ENCODE measurements at regions not wholly inside any gene's neighbourhood (a gene's known extent, or its start where the extent isn't known, plus 50 kb on each side); places are given as distances from the start of the nearest gene placed in this dataset.
"Not testable (repeated sequence)": the region's sequence is repeated elsewhere in the genome, so short reads cannot be mapped to it uniquely, and the experiment has no call there.

GRCh38 chr10:108048898-108049297, 884.4 kb upstream of the SORCS1 start:
- DNase-seq (ENCODE audit: low read depth), result no peak

- DNase-seq (ENCODE audit: low read depth), result peak; percentile 14
Observed at GRCh38 chr10:108039821-108040584, 875.5 kb upstream of the SORCS1 start.

- DNase-seq (ENCODE audit: low read depth), result no peak
Observed at GRCh38 chr10:108037061-108037460, 872.6 kb upstream of the SORCS1 start.

GRCh38 chr10:108036265-108036664, 871.8 kb upstream of the SORCS1 start:
- no peak for DNase-seq (ENCODE audit: low read depth)

GRCh38 chr10:108034829-108035228, 870.3 kb upstream of the SORCS1 start:
- no peak for DNase-seq (ENCODE audit: low read depth)

GRCh38 chr10:108033518-108033917, 869.0 kb upstream of the SORCS1 start:
- DNase-seq (ENCODE audit: low read depth), result not testable (repeated sequence)

- no peak for DNase-seq (ENCODE audit: low read depth)
Observed at GRCh38 chr10:108031505-108031904, 867.0 kb upstream of the SORCS1 start.

GRCh38 chr10:108014902-108015177, 850.3 kb upstream of the SORCS1 start:
- DNase-seq (ENCODE audit: low read depth), result peak; percentile 6

- no peak for DNase-seq (ENCODE audit: low read depth)
Observed at GRCh38 chr10:108014145-108014901, 849.8 kb upstream of the SORCS1 start.

GRCh38 chr10:108005627-108006026, 841.1 kb upstream of the SORCS1 start:
- DNase-seq (ENCODE audit: low read depth), result no peak

- no peak for DNase-seq (ENCODE audit: low read depth)
Observed at GRCh38 chr10:108003576-108003975, 839.1 kb upstream of the SORCS1 start.

GRCh38 chr10:108003061-108003460, 838.6 kb upstream of the SORCS1 start:
- no peak for DNase-seq (ENCODE audit: low read depth)

GRCh38 chr10:108000365-108000764, 835.9 kb upstream of the SORCS1 start:
- no peak for DNase-seq (ENCODE audit: low read depth)

GRCh38 chr10:107994621-107995270, 830.2 kb upstream of the SORCS1 start:
- DNase-seq (ENCODE audit: low read depth), result no peak

GRCh38 chr10:107986571-107986970, 822.1 kb upstream of the SORCS1 start:
- no peak for DNase-seq (ENCODE audit: low read depth)

- no peak for DNase-seq (ENCODE audit: low read depth)
Observed at GRCh38 chr10:107984581-107984980, 820.1 kb upstream of the SORCS1 start.

- DNase-seq (ENCODE audit: low read depth), result no peak
Observed at GRCh38 chr10:107984149-107984548, 819.6 kb upstream of the SORCS1 start.

GRCh38 chr10:107978455-107978854, 813.9 kb upstream of the SORCS1 start:
- no peak for DNase-seq (ENCODE audit: low read depth)

GRCh38 chr10:107971973-107972372, 807.5 kb upstream of the SORCS1 start:
- DNase-seq (ENCODE audit: low read depth), result peak; percentile 97

- peak; percentile 68 for DNase-seq (ENCODE audit: low read depth)
Observed at GRCh38 chr10:107971411-107971810, 806.9 kb upstream of the SORCS1 start.

- no peak for DNase-seq (ENCODE audit: low read depth)
Observed at GRCh38 chr10:107970512-107970911, 806.0 kb upstream of the SORCS1 start.

- no peak for DNase-seq (ENCODE audit: low read depth)
Observed at GRCh38 chr10:107969936-107970335, 805.4 kb upstream of the SORCS1 start.

GRCh38 chr10:107966826-107967225, 802.3 kb upstream of the SORCS1 start:
- no peak for DNase-seq (ENCODE audit: low read depth)

Data from HT1080 (cell line).